ENCODE measurements at regions not wholly inside any gene's neighbourhood (a gene's known extent, or its start where the extent isn't known, plus 50 kb on each side); places are given as distances from the start of the nearest gene placed in this dataset.
A peak's percentile ranks its signal among the peaks of the same experiment; 100 is the strongest.

- DNase-seq (ENCODE audit: low read depth), result no peak
Observed at GRCh38 chr1:55578646-55579045, 363.5 kb upstream of the USP24 start.

GRCh38 chr1:55575571-55576279 is 360.6 kb upstream of the USP24 start:
- DNase-seq (ENCODE audit: low read depth), result no peak

- no peak for DNase-seq (ENCODE audit: low read depth)
Observed at GRCh38 chr1:55574691-55575225, 359.6 kb upstream of the USP24 start.

- peak; percentile 88 for DNase-seq (ENCODE audit: low read depth)
Observed at GRCh38 chr1:55572878-55573734, 357.9 kb upstream of the USP24 start.

GRCh38 chr1:55571767-55572166 is 356.6 kb upstream of the USP24 start:
- DNase-seq (ENCODE audit: low read depth), result peak; percentile 41

GRCh38 chr1:55569417-55569816 is 354.3 kb upstream of the USP24 start:
- no peak for DNase-seq (ENCODE audit: low read depth)

GRCh38 chr1:55568732-55569131 is 353.6 kb upstream of the USP24 start:
- no peak for DNase-seq (ENCODE audit: low read depth)

GRCh38 chr1:55560266-55560665 is 345.1 kb upstream of the USP24 start:
- no peak for DNase-seq (ENCODE audit: low read depth)

- DNase-seq (ENCODE audit: low read depth), result peak; percentile 29
Observed at GRCh38 chr1:55559842-55560241, 344.7 kb upstream of the USP24 start.

GRCh38 chr1:55559161-55559611 is 344.0 kb upstream of the USP24 start:
- peak; percentile 38 for DNase-seq (ENCODE audit: low read depth)

- DNase-seq (ENCODE audit: low read depth), result no peak
Observed at GRCh38 chr1:55558515-55558914, 343.4 kb upstream of the USP24 start.

- no peak for DNase-seq (ENCODE audit: low read depth)
Observed at GRCh38 chr1:55555956-55556725, 341.0 kb upstream of the USP24 start.

GRCh38 chr1:55554611-55555010 is 339.4 kb upstream of the USP24 start:
- DNase-seq (ENCODE audit: low read depth), result no peak

- DNase-seq (ENCODE audit: low read depth), result no peak
Observed at GRCh38 chr1:55552636-55553035, 337.5 kb upstream of the USP24 start.

GRCh38 chr1:55547405-55547804 is 332.2 kb upstream of the USP24 start:
- no peak for DNase-seq (ENCODE audit: low read depth)

- DNase-seq (ENCODE audit: low read depth), result no peak
Observed at GRCh38 chr1:55546553-55546952, 331.4 kb upstream of the USP24 start.

- peak; percentile 59 for DNase-seq (ENCODE audit: low read depth)
Observed at GRCh38 chr1:55544826-55545225, 329.7 kb upstream of the USP24 start.

- peak; percentile 91 for DNase-seq (ENCODE audit: low read depth)
Observed at GRCh38 chr1:55542901-55543504, 327.8 kb upstream of the USP24 start.

- no peak for DNase-seq (ENCODE audit: low read depth)
Observed at GRCh38 chr1:55541296-55541695, 326.1 kb upstream of the USP24 start.

GRCh38 chr1:55539652-55540512 is 324.7 kb upstream of the USP24 start:
- no peak for DNase-seq (ENCODE audit: low read depth)

GRCh38 chr1:55538428-55538827 is 323.3 kb upstream of the USP24 start:
- no peak for DNase-seq (ENCODE audit: low read depth)

Measured in EH (cell line).